Motor neuron (in vitro differentiated cells): ENCODE measurements at regions not wholly inside any gene's neighbourhood (a gene's known extent, or its start where the extent isn't known, plus 50 kb on each side); places are given as distances from the start of the nearest gene placed in this dataset.
"Not testable (repeated sequence)": the region's sequence is repeated elsewhere in the genome, so short reads cannot be mapped to it uniquely, and the experiment has no call there.

Source experiments
- ATAC-seq, 8 experiments: fragments of 200-7000 bp; cut with Tn5 transposase; replicated peaks in 6 of 8; 2 replicates each; pipeline ENCODE4 v1.8.0; 2021; ENCODE audit warnings: mild to moderate bottlenecking in 8 of 8, moderate library complexity in 8 of 8
- H3K27ac ChIP-seq, 2 donors: fragments of 250-450 bp; sonication (Bioruptor Pico); 2 replicates each; pipeline ENCODE4 v1.9.0; 2021; ENCODE audit warnings: antibody characterized with exemption in 2 of 2, mild to moderate bottlenecking in 2 of 2, moderate library complexity in 1 of 2
- H3K4me1 ChIP-seq, 2 donors: fragments of 250-450 bp; sonication (Bioruptor Pico); replicated peaks in 1 of 2; 2 replicates each; pipeline ENCODE4 v1.6.1; 2021; ENCODE audit warnings: antibody characterized with exemption in 2 of 2, mild to moderate bottlenecking in 2 of 2, moderate library complexity in 1 of 2
- H3K4me3 ChIP-seq, 5 donors: fragments of 250-450 bp; sonication (Bioruptor Pico); 2 replicates each; pipeline ENCODE4 v1.9.0; 2021; ENCODE audit warnings: antibody characterized with exemption in 5 of 5, mild to moderate bottlenecking in 5 of 5, moderate library complexity in 4 of 5
- WGBS, 10 experiments: fragments of 450-650 bp; shearing (Covaris generic); methylation state at CpG; one replicate each; pipeline ENCODE4 v1.0.0; 2022; 5-methylcytosine and 5-hydroxymethylcytosine counted together
- in situ Hi-C, 9 experiments: fragments of 400-800 bp; cut with MboI; loops; one replicate each; pipeline ENCODE4 v1.15.0; 2021; ENCODE audit warnings: low sequenced_read_pairs in 9 of 9, low pct_unique_long_range_greater_than_20kb in 2 of 9; ENCODE audit not compliant: unreplicated experiment in 9 of 9

- H3K4me3 ChIP-seq = not testable (repeated sequence)
These were observed 65.0 kb upstream of the TP53TG3D start for GRCh38 chr16:32187918-32188669.

DNA sequence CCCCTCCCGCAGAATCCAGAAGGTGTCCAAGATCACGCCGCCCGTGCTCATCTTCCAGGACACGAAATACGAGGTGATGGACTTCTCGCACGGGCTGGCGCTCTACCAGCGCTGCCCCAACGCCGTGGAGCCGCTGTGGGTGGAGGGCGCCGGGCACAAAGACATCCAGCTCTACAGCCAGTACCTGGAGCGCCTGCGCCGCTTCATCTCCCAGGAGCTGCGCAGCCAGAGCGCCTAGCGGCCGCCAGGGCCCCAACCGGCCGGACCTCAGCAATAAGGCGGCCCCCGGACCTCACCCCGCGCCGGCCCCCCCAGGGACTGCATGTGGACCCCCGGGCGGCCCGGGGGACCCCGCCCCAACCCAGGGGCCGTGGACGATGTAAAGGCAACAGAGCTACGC lies 50.5 kb upstream of the TP53TG3D start:
- H3K4me1 ChIP-seq, in situ Hi-C loops, H3K27ac ChIP-seq, H3K4me3 ChIP-seq, ATAC-seq: not testable (repeated sequence)
- WGBS, 10 experiments = no CpG with 5 or more reads among the region's 36 CpGs

More at GRCh38 chr16:32187918-32188669, 65.0 kb upstream of the TP53TG3D start:
- in situ Hi-C loops, H3K4me1 ChIP-seq, ATAC-seq, H3K27ac ChIP-seq: not testable (repeated sequence)
- no CpG with 5 or more reads among the region's 61 CpGs for WGBS, 10 experiments
